ENCODE measurements at regions not wholly inside any gene's neighbourhood (a gene's known extent, or its start where the extent isn't known, plus 50 kb on each side); places are given as distances from the start of the nearest gene placed in this dataset.
"Not testable (repeated sequence)": the region's sequence is repeated elsewhere in the genome, so short reads cannot be mapped to it uniquely, and the experiment has no call there.

- no peak for ATAC-seq
- no peaks in the 10 kb centered on the region for H3K4me1 Mint-ChIP-seq (ENCODE audit: low read depth)
- peaks cover 8% of the 10 kb centered on the region for H3K9me3 Mint-ChIP-seq
- TF ChIP-seq CTCF (IDR thresholded peaks at IDR 0.05): no peak
- H3K4me3 Mint-ChIP-seq: no peak overlapping the region
- intact Hi-C loops (cut with micrococcal nuclease): no loop called here
- no peaks in the 10 kb centered on the region for H3K36me3 Mint-ChIP-seq (ENCODE audit: low read depth)
- CTCF ChIA-PET: no interaction called here
- no peaks in the 10 kb centered on the region for H3K27me3 Mint-ChIP-seq
- no peak overlapping the region for H3K27ac Mint-ChIP-seq
- POLR2A ChIA-PET: no interaction called here
- no peak for DNase-seq
These were observed 98.8 kb upstream of the GALNT15 start for GRCh38 chr3:16075647-16076046.

- Mint-ChIP-seq H3K36me3 (ENCODE audit: low read depth) (no peaks in the 10 kb centered on the region), H3K27ac (no peak overlapping the region), H3K4me3 (no peak overlapping the region), H3K27me3 (no peaks in the 10 kb centered on the region), H3K9me3 (peaks cover 15% of the 10 kb centered on the region), H3K4me1 (ENCODE audit: low read depth) (no peaks in the 10 kb centered on the region)
- ATAC-seq (no peak), DNase-seq (no peak)
- CTCF ChIA-PET: no interaction called here
- TF ChIP-seq CTCF (IDR thresholded peaks at IDR 0.05): no peak
- POLR2A ChIA-PET: interaction anchor here (1.2 kb wide), 1 partner anchor 13 kb away, joined by 3 read pairs; no protein-coding TSS in a partner anchor
- intact Hi-C loops (cut with micrococcal nuclease): no loop called here
These were observed 97.9 kb upstream of the GALNT15 start for GRCh38 chr3:16076564-16076963.

- H3K27me3 Mint-ChIP-seq; H3K36me3 Mint-ChIP-seq (ENCODE audit: low read depth); ATAC-seq; DNase-seq; CTCF ChIA-PET; H3K4me1 Mint-ChIP-seq (ENCODE audit: low read depth); H3K27ac Mint-ChIP-seq; intact Hi-C loops (cut with micrococcal nuclease); H3K4me3 Mint-ChIP-seq: not testable (repeated sequence)
- POLR2A ChIA-PET: interaction anchor here (1.2 kb wide), 1 partner anchor 12 kb away, joined by 3 read pairs; no protein-coding TSS in a partner anchor
- H3K9me3 Mint-ChIP-seq: peaks cover 16% of the 10 kb centered on the region
These were observed 97.3 kb upstream of the GALNT15 start for GRCh38 chr3:16077146-16077545.

GRCh38 chr3:16077681-16078080 lies 96.8 kb upstream of the GALNT15 start:
- ATAC-seq; H3K27me3 Mint-ChIP-seq; H3K4me3 Mint-ChIP-seq; H3K36me3 Mint-ChIP-seq (ENCODE audit: low read depth); H3K4me1 Mint-ChIP-seq (ENCODE audit: low read depth); DNase-seq; intact Hi-C loops (cut with micrococcal nuclease); H3K27ac Mint-ChIP-seq: not testable (repeated sequence)
- ChIA-PET CTCF (interaction anchor here (2.2 kb wide), 1 partner anchor 28 kb away, joined by 7 read pairs; no protein-coding TSS in a partner anchor), POLR2A (interaction anchor here (1.2 kb wide), 1 partner anchor 12 kb away, joined by 3 read pairs; no protein-coding TSS in a partner anchor)
- H3K9me3 Mint-ChIP-seq: peaks cover 19% of the 10 kb centered on the region

- DNase-seq (no peak), ATAC-seq (no peak)
- Mint-ChIP-seq H3K9me3 (peaks cover 22% of the 10 kb centered on the region), H3K27me3 (peaks cover 2% of the 10 kb centered on the region), H3K4me1 (ENCODE audit: low read depth) (no peaks in the 10 kb centered on the region), H3K27ac (no peak overlapping the region), H3K4me3 (no peak overlapping the region), H3K36me3 (ENCODE audit: low read depth) (peaks cover 3% of the 10 kb centered on the region)
- CTCF ChIA-PET: interaction anchor here (2.2 kb wide), 1 partner anchor 30 kb away, joined by 7 read pairs; no protein-coding TSS in a partner anchor
- TF ChIP-seq CTCF (IDR thresholded peaks at IDR 0.05): no peak
- intact Hi-C loops (cut with micrococcal nuclease): no loop called here
- POLR2A ChIA-PET: no interaction called here
These were observed 95.0 kb upstream of the GALNT15 start for GRCh38 chr3:16079519-16079918.

- POLR2A ChIA-PET: no interaction called here
These were observed 92.8 kb upstream of the GALNT15 start for GRCh38 chr3:16081661-16082060.

More at GRCh38 chr3:16081661-16082060, 92.8 kb upstream of the GALNT15 start:
- CTCF ChIA-PET: no interaction called here
- intact Hi-C loops (cut with micrococcal nuclease): no loop called here
- Mint-ChIP-seq H3K4me3 (no peak overlapping the region), H3K4me1 (ENCODE audit: low read depth) (no peaks in the 10 kb centered on the region), H3K36me3 (ENCODE audit: low read depth) (peaks cover 3% of the 10 kb centered on the region), H3K9me3 (peaks cover 20% of the 10 kb centered on the region), H3K27me3 (peaks cover 2% of the 10 kb centered on the region), H3K27ac (no peak overlapping the region)
- DNase-seq: no peak
- TF ChIP-seq CTCF (IDR thresholded peaks at IDR 0.05): no peak
- no peak for ATAC-seq
